K562 (cell line): ENCODE measurements at regions not wholly inside any gene's neighbourhood (a gene's known extent, or its start where the extent isn't known, plus 50 kb on each side); places are given as distances from the start of the nearest gene placed in this dataset.

Experiments
- KLF16 ChIP-seq: IDR thresholded peaks from 2 replicates; pipeline ENCODE4 v1.6.1; 2016; ENCODE audit warnings: antibody characterized with exemption
- NFE2L1 ChIP-seq: fragments of 450-650 bp; IDR thresholded peaks from 2 replicates; pipeline ENCODE4 v1.6.1; 2016; ENCODE audit warnings: missing genetic modification characterization, low read depth, mild to moderate bottlenecking, missing compliant biosample characterization, moderate library complexity, borderline replicate concordance
- NFIC ChIP-seq: fragments of 450-650 bp; IDR thresholded peaks from 2 replicates; pipeline ENCODE4 v1.6.1; 2017; ENCODE audit warnings: mild to moderate bottlenecking, inconsistent platforms
- POLR2AphosphoS5 ChIP-seq: IDR thresholded peaks from 2 replicates; pipeline ENCODE4 v1.6.1; 2011; ENCODE audit warnings: mild to moderate bottlenecking, low read depth, low read length, moderate library complexity; ENCODE audit not compliant: control insufficient read depth, insufficient read depth
- WHSC1 ChIP-seq: IDR thresholded peaks from one replicate; pipeline ENCODE4 v1.6.1; 2012; ENCODE audit warnings: low read length, control low read depth, inconsistent platforms
- ZNF23 ChIP-seq: fragments of 250-450 bp; sonication (Bioruptor Pico); IDR thresholded peaks from 2 replicates; pipeline ENCODE4 v1.4.0; 2020; ENCODE audit warnings: mild to moderate bottlenecking
- TF ChIP-seq, protein P1 (sequence below): sonication (generic); formaldehyde crosslinking; IDR thresholded peaks from 2 replicates; pipeline ENCODE4 v1.9.0; 2022; ENCODE audit warnings: mild to moderate bottlenecking, missing genetic modification reagents

DNA sequence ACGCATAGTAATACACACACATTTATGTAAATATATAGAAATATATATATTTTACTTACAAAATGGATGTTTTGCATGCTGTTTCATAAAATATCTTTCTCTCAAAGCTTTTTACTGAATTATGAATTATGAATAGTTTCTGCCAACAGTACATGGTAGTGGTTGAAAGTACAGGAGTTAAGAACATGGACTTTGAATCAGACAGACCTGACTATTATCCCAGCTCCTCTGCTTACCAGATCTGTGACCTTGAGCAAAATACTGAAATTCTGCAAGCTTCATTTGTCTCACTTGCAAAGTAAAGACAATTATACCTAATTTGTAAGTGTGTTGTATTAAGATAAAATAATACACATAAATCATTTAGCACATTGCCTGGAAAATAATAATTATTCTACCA, 459.5 kb downstream of the EPM2A start:
- TF ChIP-seq POLR2AphosphoS5 (no peak), KLF16 (no peak), NFIC (no peak), WHSC1 (no peak), NFE2L1 (tag) (no peak), ZNF23 (no peak)
- TF ChIP-seq, protein P1, sequence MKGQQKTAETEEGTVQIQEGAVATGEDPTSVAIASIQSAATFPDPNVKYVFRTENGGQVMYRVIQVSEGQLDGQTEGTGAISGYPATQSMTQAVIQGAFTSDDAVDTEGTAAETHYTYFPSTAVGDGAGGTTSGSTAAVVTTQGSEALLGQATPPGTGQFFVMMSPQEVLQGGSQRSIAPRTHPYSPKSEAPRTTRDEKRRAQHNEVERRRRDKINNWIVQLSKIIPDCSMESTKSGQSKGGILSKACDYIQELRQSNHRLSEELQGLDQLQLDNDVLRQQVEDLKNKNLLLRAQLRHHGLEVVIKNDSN: no peak
